Sigmoid colon (tissue), 4 donors: ENCODE measurements at regions not wholly inside any gene's neighbourhood (a gene's known extent, or its start where the extent isn't known, plus 50 kb on each side); places are given as distances from the start of the nearest gene placed in this dataset.

Experiments
- EP300 ChIP-seq, 4 donors: sonication (generic); formaldehyde crosslinking; IDR thresholded peaks; one replicate each; pipeline ENCODE4 v1.6.1; 2017; ENCODE audit warnings: antibody characterized with exemption in 4 of 4
- POLR2A ChIP-seq, 2 donors: fragments of 450-650 bp; IDR thresholded peaks; one replicate each; pipeline ENCODE4 v1.6.1; 2016; ENCODE audit warnings: antibody characterized with exemption in 2 of 2, mild to moderate bottlenecking in 2 of 2, moderate library complexity in 2 of 2
- POLR2AphosphoS5 ChIP-seq, 4 donors: sonication (generic); formaldehyde crosslinking; IDR thresholded peaks; one replicate each; pipeline ENCODE4 v1.6.1; 2017; ENCODE audit warnings: antibody characterized with exemption in 4 of 4
- TF ChIP-seq, protein P1 (sequence below), 4 experiments: fragments of 450-650 bp in 3 of 4; fragments of 200-600 bp in 1 of 4; IDR thresholded peaks; one replicate each; pipeline ENCODE4 v1.5.1; 2016 to 2019; ENCODE audit warnings: antibody characterized with exemption in 4 of 4, mild to moderate bottlenecking in 3 of 4, moderate library complexity in 2 of 4

DNA sequence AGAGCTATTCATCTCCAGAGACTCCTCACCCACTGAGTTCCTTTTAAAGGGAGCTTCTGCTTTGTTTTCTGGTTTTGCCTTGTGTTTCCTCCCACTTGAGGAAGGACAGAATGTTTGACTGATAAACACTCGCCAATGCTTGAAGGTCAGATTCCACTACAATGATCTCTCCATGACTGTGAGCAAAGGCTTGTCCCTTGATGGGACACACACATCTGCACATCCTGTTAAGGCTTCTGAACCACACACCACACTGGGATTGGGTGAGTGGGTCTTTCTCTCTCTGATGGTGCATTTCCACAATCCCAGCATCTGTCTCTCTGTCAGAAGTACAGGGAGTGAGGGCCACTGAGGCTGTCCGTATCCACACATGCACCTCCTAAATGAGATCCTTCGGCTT, 245.3 kb downstream of the IRS2 start:
- TF ChIP-seq POLR2A (IDR thresholded peaks at IDR 0.05), result no peak
- TF ChIP-seq, protein P1, sequence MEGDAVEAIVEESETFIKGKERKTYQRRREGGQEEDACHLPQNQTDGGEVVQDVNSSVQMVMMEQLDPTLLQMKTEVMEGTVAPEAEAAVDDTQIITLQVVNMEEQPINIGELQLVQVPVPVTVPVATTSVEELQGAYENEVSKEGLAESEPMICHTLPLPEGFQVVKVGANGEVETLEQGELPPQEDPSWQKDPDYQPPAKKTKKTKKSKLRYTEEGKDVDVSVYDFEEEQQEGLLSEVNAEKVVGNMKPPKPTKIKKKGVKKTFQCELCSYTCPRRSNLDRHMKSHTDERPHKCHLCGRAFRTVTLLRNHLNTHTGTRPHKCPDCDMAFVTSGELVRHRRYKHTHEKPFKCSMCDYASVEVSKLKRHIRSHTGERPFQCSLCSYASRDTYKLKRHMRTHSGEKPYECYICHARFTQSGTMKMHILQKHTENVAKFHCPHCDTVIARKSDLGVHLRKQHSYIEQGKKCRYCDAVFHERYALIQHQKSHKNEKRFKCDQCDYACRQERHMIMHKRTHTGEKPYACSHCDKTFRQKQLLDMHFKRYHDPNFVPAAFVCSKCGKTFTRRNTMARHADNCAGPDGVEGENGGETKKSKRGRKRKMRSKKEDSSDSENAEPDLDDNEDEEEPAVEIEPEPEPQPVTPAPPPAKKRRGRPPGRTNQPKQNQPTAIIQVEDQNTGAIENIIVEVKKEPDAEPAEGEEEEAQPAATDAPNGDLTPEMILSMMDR (IDR thresholded peaks at IDR 0.05), result no peak
- no peak for TF ChIP-seq POLR2AphosphoS5 (IDR thresholded peaks at IDR 0.05)
- no peak for TF ChIP-seq EP300 (IDR thresholded peaks at IDR 0.05)
